Adrenal gland (tissue), 9 donors: ENCODE measurements at regions not wholly inside any gene's neighbourhood (a gene's known extent, or its start where the extent isn't known, plus 50 kb on each side); places are given as distances from the start of the nearest gene placed in this dataset.

Experiments used
- DNase-seq, 7 donors: peaks; one replicate each; pipeline ENCODE4 v3.0.0-alpha.2; 2019 to 2020
- H3K27ac ChIP-seq, 5 donors: fragments of 200-600 bp; sonication (generic) in 4 of 5; 1 replicate in 3 of 5; 2 replicates in 2 of 5; pipeline versions ENCODE4 v1.5.1 to v1.8.0; 2016 to 2020; ENCODE audit warnings: mild to moderate bottlenecking in 1 of 5
- H3K27me3 ChIP-seq: fragments of 200-600 bp; 2 replicates; pipeline ENCODE4 v1.8.0; 2021
- H3K36me3 ChIP-seq, 2 donors: fragments of 200-600 bp; replicated peaks in 1 of 2; 1 replicate in 1 of 2; 2 replicates in 1 of 2; pipeline versions ENCODE4 v1.5.1 to v1.8.0; 2018 to 2022
- H3K4me1 ChIP-seq, 2 donors: fragments of 200-600 bp; replicated peaks in 1 of 2; 1 replicate in 1 of 2; 2 replicates in 1 of 2; pipeline versions ENCODE4 v1.5.1 to v1.8.0; 2018 to 2021
- H3K4me3 ChIP-seq, 4 donors: fragments of 200-600 bp; sonication (generic) in 3 of 4; one replicate each; pipeline ENCODE4 v1.5.1; 2016 to 2018
- H3K9me3 ChIP-seq, 3 donors: fragments of 200-600 bp; sonication (generic) in 1 of 3; replicated peaks in 1 of 3; 1 replicate in 2 of 3; 2 replicates in 1 of 3; pipeline versions ENCODE4 v1.5.1 to v1.8.0; 2016 to 2021
- CTCF ChIP-seq, 6 experiments: fragments of 450-650 bp in 4 of 6; fragments of 200-600 bp in 2 of 6; sonication (generic) in 1 of 6; IDR thresholded peaks; 1 replicate in 5 of 6; 2 replicates in 1 of 6; pipeline versions ENCODE4 v1.5.1 to v1.8.0; 2016 to 2021; ENCODE audit warnings: antibody characterized with exemption in 6 of 6, mild to moderate bottlenecking in 2 of 6, moderate library complexity in 1 of 6
- POLR2A ChIP-seq, 2 donors: fragments of 450-650 bp; IDR thresholded peaks; one replicate each; pipeline ENCODE4 v1.6.1; 2017; ENCODE audit warnings: antibody characterized with exemption in 2 of 2, mild to moderate bottlenecking in 2 of 2, moderate library complexity in 1 of 2
- WGBS, 4 donors: extraction: QIAGEN DNeasy Blood & Tissue Kit in 2 of 4; methylation state at CpG; one replicate each; pipeline versions ENCODE4 v1.1.5 to v1.1.7; 2013 to 2017; 5-methylcytosine and 5-hydroxymethylcytosine counted together
- intact Hi-C, 2 donors: fragments of 100-400 bp; cut with DNase I; formaldehyde crosslinking; loops; one replicate each; pipeline versions ENCODE4 v1.14.1 to v1.15.0; 2022 to 2023
- donor health status: healthy with polysubstance abuse.
- donor health status: Bipolar disorder and iron deficiency.
- donor health status: DM: yes; HTN: yes; CAD: no.
- donor health status: DM: no; HTN: no; CAD: no.
- donor health status: DM: no; HTN: no; CAD: no.

- Histone ChIP-seq H3K4me3 (no peak overlapping the region), H3K9me3 (no peaks in the 10 kb centered on the region), H3K27me3 (no peaks in the 10 kb centered on the region), H3K36me3 (no peaks in the 10 kb centered on the region), H3K4me1 (no peaks in the 10 kb centered on the region), H3K27ac (no peak overlapping the region)
- DNase-seq: no peak
- WGBS, 4 donors: 70 to 90% (median 84%) methylated on average over 3 to 5 of the region's 5 CpGs
- no peak for TF ChIP-seq POLR2A (IDR thresholded peaks at IDR 0.05)
- intact Hi-C loops: no loop called here
Observed at GRCh38 chr1:5403935-5404334, 588.3 kb downstream of the NPHP4 start.

- no peaks in the 10 kb centered on the region for H3K9me3 ChIP-seq
- TF ChIP-seq POLR2A (IDR thresholded peaks at IDR 0.05) (no peak), CTCF (IDR thresholded peaks at IDR 0.05) (no peak)
- no peaks in the 10 kb centered on the region for H3K36me3 ChIP-seq
- intact Hi-C loops: no loop called here
- DNase-seq: no peak
- no peaks in the 10 kb centered on the region for H3K4me1 ChIP-seq
- no peak overlapping the region for H3K27ac ChIP-seq
- H3K27me3 ChIP-seq: no peaks in the 10 kb centered on the region
- 72 to 77% (median 76%) methylated on average over 10 of the region's 10 CpGs for WGBS, 4 donors
- H3K4me3 ChIP-seq: no peak overlapping the region
Observed at GRCh38 chr1:5402618-5403017, 589.6 kb downstream of the NPHP4 start.

GRCh38 chr1:5399771-5400170 lies 592.5 kb downstream of the NPHP4 start:
- H3K27me3 ChIP-seq: no peaks in the 10 kb centered on the region
- intact Hi-C loops: no loop called here
- H3K27ac ChIP-seq: no peak overlapping the region
- WGBS, 4 donors: 56 to 70% (median 58%) methylated on average over 1 of the region's 1 CpG
- H3K4me3 ChIP-seq: no peak overlapping the region
- no peaks in the 10 kb centered on the region for H3K9me3 ChIP-seq
- no peaks in the 10 kb centered on the region for H3K36me3 ChIP-seq
- TF ChIP-seq POLR2A (IDR thresholded peaks at IDR 0.05): no peak
- no peak for TF ChIP-seq CTCF (IDR thresholded peaks at IDR 0.05)
- no peak for DNase-seq
- no peaks in the 10 kb centered on the region for H3K4me1 ChIP-seq

GRCh38 chr1:5396593-5396992 lies 595.6 kb downstream of the NPHP4 start:
- no peak overlapping the region for H3K4me3 ChIP-seq
- H3K9me3 ChIP-seq: no peaks in the 10 kb centered on the region
- WGBS, 4 donors: 67 to 82% (median 74%) methylated on average over 3 of the region's 3 CpGs
- H3K36me3 ChIP-seq: no peaks in the 10 kb centered on the region
- H3K27ac ChIP-seq: no peak overlapping the region
- no peaks in the 10 kb centered on the region for H3K4me1 ChIP-seq
- no peaks in the 10 kb centered on the region for H3K27me3 ChIP-seq
- intact Hi-C loops: no loop called here
- no peak for TF ChIP-seq POLR2A (IDR thresholded peaks at IDR 0.05)
- no peak for TF ChIP-seq CTCF (IDR thresholded peaks at IDR 0.05)
- no peak for DNase-seq

GRCh38 chr1:5394111-5394510 lies 598.1 kb downstream of the NPHP4 start:
- no peak for DNase-seq
- Histone ChIP-seq H3K9me3 (no peaks in the 10 kb centered on the region), H3K4me3 (no peak overlapping the region), H3K27ac (no peak overlapping the region), H3K27me3 (peaks cover 3% of the 10 kb centered on the region), H3K4me1 (no peaks in the 10 kb centered on the region), H3K36me3 (no peaks in the 10 kb centered on the region)
- intact Hi-C loops: no loop called here
- 59 to 72% (median 64%) methylated on average over 6 of the region's 6 CpGs for WGBS, 4 donors
- TF ChIP-seq CTCF (IDR thresholded peaks at IDR 0.05) (no peak), POLR2A (IDR thresholded peaks at IDR 0.05) (no peak)
